Left colon (tissue), 2 donors: ENCODE measurements at regions not wholly inside any gene's neighbourhood (a gene's known extent, or its start where the extent isn't known, plus 50 kb on each side); places are given as distances from the start of the nearest gene placed in this dataset.
A peak's percentile ranks its signal among the peaks of the same experiment; 100 is the strongest.

Experiments
- ATAC-seq: fragments of 200-7000 bp; cut with Tn5 transposase; one replicate; pipeline ENCODE4 v1.9.1; 2020; ENCODE audit warnings: mild to moderate bottlenecking, moderate library complexity
- DNase-seq, 2 donors: peaks; one replicate each; pipeline ENCODE4 v3.0.0-alpha.2; 2020
- intact Hi-C, 2 donors: fragments of 100-400 bp; cut with DNase I in 1 of 2; cut with micrococcal nuclease in 1 of 2; formaldehyde crosslinking; loops; one replicate each; pipeline versions ENCODE4 v1.11.2 to v1.14.0; 2022; cut with DNase I, micrococcal nuclease
- donor health status: DM: no; HTN: no; CAD: no.
- donor health status: DM: yes; HTN: yes; CAD: no.

DNA sequence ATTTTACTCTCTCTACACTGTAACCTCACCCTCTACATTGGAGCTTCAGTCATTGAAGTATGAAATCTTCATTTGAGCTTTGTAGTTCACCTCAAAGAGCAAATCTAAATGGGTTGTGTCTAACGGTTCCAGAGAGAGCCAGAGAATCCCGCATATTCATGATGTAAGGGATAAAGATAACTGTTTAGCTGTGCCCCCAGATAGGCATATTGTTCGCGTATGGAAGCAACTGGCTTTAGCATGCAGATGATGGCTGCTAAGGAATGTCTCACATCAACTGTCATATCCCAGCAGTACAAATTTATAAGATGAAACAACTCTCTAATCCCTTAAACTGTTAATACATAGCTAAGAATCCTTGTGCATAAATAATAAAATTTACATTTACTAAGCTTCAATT lies 412.7 kb upstream of the ROBO2 start:
- intact Hi-C loops, result no loop called here
- DNase-seq, result no peak
- no peak for ATAC-seq

DNA sequence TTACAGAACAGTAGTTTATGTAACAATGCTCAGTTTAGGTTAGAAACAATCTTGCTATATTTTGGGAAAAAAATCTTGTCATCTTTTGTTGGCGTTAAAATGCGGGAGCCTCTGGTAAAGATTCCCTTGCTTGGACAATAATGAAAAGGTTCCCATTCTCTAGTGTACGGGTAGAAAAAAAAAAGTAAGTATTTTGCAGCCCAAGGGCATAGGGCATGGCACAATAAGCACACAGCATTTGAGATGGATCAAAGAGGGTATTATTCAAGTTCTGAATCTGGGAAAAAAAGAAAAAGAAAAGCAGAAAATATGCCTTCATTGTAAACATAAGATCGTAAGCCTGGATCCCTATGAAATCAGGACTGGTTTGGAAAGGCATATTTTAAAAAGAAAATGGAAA lies 408.6 kb upstream of the ROBO2 start:
- DNase-seq (no peak), ATAC-seq (no peak)
- intact Hi-C loops, result no loop called here

DNA sequence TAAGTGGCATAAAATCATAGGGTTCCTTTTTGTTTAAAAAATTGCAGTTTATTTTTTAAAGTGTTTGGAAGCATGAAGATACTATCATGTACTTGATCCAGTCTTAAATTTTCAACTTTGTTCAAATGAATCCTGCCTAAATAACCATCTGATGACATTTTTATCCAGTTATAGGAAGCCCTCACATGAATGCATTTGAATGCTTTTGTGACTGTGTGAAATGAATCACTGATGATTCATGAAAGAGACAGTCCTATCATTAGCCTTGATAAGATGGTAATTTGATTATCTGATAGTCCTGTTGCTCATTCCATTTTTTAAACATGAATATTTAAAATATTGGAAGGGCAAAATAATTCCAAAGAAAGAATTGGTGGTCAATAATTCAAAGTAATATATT lies 401.9 kb upstream of the ROBO2 start:
- ATAC-seq (no peak), DNase-seq (no peak)
- intact Hi-C loops, result no loop called here

DNA sequence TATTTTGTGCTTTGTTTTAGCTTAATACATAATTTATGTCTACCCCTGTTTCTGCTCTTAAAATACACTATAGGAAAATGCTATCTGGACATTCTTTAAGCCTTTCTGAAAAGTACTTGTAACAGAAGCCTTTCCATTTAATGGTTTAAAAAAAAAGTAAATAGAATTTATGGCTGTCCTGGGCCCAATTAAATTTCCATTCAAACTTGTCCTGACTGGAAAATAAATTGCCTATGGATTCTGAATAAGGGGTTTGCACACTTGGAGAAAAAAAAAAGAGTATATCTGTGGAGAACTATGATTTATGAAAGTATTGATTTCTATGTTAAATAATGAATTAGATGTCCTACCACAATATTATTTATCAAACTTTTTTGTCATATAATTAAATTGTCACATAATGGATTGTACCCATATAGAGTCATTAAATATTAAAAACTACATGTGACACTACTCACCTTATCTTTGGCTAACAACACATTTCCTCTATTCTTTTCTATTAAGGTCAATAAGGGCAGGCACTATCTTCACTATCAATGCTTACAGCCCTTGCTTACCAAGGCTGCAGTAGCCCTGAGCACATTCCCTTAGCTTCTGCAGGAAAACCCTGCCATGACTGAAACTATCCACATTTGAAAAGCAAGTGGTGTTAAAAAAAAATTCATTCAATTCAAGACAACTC lies 396.1 kb upstream of the ROBO2 start:
- DNase-seq, result no peak
- no peak for ATAC-seq
- intact Hi-C loops, result no loop called here

DNA sequence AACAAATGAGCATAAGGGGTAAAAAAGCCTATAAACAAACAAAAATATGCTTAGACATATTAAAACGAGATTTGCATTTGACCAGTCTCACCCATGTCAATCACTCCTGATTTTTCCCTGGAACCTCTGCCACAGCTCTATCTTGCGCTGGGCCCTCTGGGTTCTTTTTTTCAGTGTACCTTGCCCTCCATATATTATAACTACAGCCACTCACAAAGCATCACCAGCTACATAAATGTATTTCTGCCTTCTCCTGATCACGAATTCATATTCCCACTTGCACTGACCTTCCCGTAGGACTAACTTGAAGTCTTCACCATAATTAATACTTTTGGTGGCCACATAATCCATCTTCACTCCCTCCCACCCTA lies 395.6 kb upstream of the ROBO2 start:
- intact Hi-C loops, result no loop called here
- DNase-seq (no peak), ATAC-seq (no peak)

DNA sequence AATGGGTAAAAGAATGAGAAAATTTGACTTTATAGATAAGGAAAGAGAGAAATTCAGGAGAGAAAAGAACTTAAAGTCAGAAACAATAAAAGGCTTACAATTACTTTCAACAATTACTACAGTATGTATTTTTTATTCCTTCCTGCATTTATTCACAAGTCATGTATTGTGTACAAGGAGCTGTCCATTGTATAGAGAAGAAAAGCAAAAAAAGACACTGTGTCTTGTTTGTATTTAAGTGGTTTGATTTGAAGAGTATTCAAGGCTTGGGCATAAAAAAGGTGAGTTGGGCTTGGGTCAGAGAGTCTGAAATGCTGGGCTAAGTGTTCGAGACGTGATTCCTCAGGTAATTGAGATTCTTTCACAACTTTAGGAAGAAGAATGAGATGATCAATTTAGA lies 394.2 kb upstream of the ROBO2 start:
- ATAC-seq (no peak), DNase-seq (no peak)
- intact Hi-C loops, result no loop called here

DNA sequence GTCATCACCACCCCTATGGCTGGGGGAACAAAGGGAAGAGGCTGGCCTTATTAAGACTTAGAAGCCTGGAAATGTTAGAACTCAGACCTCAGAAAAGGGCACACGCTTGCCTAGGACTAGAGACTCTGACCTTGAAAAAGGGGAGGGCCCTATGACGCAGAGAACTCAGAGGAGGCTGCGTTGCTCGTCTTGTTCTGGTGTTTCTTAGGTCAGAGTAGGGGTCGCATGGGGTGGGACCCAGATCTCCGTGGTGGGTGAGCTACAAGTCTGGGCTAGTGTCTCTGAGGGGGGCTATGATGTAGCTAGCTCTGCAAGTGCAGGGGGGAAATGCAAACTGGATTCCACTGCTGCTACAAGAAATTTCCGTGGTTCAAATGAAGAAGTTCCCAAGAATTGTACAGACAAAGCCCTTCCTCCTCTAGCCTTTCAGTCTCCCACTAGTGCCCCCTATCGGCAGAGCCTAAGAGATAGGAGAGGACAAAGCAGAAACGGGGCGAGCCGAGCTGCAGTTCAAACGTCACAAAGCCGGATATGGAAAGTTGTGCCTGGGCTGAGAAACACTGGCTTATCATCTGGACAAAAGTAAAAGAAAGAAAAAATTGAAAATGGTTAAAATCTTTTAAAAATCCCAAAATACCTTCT lies 392.9 kb upstream of the ROBO2 start:
- no peak for ATAC-seq
- no peak for DNase-seq
- intact Hi-C loops, result no loop called here

DNA sequence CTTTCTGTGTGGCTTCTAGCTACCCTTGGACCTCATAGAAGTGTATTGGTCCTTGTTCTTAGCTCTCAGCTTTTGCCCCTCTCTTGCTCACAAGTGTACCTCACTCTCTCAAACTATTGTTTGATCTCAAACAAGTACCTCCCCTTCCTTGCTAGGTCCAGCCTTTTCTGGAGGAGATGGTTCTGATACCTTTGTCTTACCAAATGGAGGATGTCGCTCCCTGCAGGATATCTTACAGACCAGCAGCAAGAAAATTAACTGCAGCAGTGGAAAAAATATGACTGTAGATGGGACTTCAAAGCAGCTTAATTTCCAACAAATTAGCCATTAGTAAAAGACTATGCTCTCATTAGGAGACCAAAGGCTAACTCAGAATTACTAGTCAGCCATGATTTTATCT lies 388.1 kb upstream of the ROBO2 start:
- intact Hi-C loops, result no loop called here
- no peak for DNase-seq
- ATAC-seq, result no peak

DNA sequence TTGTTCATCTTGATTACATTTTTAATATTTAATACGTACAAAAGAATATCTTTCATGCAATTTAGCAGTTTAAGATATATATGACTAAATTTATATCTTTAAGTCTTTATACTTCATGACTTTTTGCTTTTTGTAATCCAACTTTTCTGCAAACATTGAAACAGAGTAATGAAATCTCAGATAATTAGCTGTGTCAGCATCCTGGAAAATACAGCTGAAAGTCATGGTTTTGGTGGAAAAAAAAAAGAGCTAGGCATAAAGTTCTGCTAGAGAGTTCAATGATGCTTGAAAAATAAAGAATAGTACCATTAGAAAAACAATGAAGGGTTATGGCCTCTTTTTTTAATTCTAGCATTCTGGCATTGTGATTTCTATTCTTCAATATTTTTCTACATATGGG lies 387.4 kb upstream of the ROBO2 start:
- intact Hi-C loops, result no loop called here
- no peak for DNase-seq
- ATAC-seq, result no peak

DNA sequence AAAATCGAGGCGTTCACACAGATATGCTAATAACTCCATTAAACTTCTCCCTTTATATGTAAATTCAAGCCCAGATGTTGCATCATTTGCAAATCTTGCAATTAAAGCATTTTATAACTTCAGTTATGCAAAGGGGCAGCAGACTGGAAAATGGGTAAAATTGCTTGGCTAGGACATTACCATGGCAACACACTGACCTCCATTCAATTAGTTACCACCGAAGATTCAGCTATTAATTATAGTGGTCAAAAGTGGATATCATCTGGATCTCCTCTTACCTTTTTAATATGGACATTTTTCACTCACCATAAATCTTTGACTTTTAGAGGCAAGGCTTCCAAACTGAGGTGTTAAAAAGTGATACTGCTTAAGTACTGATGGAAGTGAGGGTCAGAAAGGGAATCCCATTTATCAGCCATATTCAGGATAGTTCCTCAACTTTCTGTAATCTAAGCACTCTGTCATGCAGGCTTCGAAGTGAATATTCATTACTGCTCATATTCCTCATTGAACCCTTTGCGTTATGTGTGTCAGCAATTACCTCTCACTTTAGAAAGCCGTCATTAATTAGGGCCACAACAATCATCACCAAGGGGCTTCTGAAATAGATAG lies 386.2 kb upstream of the ROBO2 start:
- DNase-seq (no peak), ATAC-seq (no peak)
- intact Hi-C loops, result no loop called here

DNA sequence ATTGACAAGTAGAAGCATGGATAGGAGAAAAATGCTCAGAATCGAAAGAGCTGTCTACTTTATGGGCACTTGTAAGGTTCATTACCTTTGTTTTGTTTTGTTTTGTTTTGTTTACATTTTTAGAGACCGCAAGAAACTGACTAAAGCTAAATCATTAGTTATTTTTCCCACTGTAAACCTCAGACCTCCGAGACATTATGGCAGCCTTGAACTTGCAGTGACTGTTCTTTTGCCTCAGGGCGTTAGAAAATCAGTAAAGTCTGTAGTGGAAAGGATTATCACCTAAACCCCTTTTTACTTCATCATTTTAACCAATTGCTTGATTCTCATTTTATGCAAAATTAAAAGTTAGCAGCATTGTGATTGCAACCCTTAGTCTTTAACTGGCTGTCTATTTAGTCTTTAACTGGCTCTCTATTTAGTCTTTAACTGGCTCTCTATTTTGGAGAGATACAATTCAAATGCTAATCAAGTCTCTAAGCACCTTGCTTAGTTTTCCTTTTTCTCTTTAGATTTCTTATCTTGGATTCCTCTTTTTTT lies 383.3 kb upstream of the ROBO2 start:
- ATAC-seq (no peak), DNase-seq (no peak)
- intact Hi-C loops, result no loop called here

DNA sequence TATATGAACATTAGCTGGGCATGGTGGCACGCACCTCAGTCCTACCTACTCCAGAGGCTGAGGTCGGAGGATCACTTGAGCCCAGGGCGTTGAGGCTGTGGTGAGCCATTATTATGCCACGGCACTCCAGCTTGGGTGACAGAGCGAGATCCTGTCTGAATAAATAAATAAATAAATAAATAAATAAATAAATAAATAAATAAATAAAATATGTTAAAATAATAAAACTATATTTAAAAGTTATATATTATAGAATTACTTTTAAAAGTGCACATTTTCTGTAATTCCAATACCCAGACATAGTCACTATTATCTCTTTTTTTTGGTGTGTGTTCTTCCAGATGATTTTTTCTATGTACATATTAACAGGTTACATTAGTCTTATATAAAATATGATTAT lies 382.0 kb upstream of the ROBO2 start:
- ATAC-seq (no peak), DNase-seq (no peak)
- intact Hi-C loops, result no loop called here

DNA sequence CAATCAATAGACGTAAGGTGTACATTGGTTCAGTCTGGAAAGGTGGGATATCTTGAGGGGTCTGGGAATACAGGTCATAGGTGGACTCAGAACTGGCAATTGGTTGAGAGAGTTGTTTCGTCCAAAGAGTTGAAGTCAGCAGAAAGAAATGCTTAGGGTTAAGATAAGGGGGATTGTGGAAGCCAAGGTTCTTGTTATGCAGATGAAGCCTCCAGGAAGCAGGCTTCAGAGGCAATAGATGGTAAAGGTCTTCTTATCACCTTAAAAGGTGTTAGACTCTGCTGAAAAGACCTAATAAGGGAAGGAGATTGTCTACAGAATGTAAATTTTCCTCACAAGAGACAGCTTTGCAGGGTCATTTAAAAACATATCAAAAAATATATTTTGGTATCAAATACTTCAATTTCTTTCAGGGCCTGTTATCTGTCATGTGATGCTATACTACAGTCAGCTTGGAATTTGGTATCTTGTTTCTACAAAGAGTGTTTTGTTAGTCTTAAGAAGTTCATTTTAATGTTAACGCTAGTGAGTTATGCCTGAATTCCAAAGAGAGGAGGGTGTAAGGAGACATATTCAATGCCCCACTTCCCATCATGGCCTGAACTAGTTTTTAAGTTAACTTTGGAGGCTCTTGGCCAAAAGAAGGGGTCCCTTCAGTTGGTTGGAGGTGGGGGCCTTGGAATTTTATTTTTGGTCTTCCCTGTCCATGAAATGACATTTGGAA lies 378.2 kb upstream of the ROBO2 start:
- DNase-seq, result no peak
- ATAC-seq, result no peak
- intact Hi-C loops, result no loop called here

DNA sequence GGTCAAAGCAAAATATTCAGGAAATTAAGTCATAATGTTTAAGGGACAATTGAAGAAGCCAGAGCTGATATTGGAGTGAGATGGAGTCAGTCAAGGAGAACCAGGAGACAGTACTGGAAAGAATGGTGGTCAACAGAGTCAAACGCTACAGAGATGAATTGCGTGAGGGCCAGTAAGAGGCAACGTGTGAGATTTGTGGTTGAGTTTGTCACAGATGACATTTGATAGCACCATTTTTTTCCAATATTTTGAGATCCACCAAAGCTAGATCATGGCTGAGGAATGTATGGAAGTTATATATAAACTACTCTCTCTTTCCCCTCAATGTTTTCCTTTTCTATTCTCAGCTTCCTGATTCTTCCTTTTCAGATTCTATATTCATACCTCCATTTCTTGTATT lies 375.1 kb upstream of the ROBO2 start:
- DNase-seq (no peak), ATAC-seq (no peak)
- intact Hi-C loops, result no loop called here

DNA sequence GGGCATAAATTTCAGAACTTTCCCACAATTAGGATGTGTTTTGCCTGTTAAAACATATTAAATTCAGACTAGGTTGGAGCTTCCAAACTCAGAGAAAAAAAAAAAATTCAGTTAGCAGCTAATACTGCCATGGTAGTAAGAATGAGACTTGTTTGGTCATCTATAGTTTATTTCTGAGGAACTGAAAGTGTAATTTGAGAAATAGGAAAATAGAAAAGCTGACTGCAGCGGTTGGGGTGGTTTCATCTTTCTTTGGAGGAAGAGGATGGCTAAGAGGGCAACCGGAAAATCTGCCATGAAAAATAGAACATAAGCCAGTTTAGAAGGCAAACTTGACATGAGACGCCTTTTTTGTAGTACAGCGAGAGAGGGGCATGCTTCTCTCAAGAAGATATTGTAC lies 371.2 kb upstream of the ROBO2 start:
- DNase-seq, result no peak
- no peak for ATAC-seq
- intact Hi-C loops, result no loop called here

DNA sequence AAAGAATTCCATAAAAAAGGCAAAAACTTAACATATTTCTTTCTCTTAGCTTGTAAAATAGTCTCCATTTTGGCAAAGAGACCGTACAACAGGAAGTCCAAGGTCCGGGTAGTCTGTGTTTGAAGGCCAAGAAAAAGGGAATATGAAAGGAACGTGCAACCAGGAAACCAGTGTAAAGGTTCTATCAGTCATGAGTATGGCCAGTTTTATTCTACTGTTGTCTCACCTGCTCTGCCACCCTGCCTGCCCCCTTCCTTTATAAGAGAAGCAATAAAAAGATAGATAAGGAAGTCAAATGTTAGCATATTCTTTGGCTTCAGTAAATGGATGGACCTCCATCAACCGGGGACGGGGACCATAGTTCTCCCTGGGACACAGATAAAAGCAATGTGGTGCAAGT lies 370.6 kb upstream of the ROBO2 start:
- DNase-seq (peak; percentile 16 to 33), ATAC-seq (peak; percentile 99)
- intact Hi-C loops, result no loop called here

DNA sequence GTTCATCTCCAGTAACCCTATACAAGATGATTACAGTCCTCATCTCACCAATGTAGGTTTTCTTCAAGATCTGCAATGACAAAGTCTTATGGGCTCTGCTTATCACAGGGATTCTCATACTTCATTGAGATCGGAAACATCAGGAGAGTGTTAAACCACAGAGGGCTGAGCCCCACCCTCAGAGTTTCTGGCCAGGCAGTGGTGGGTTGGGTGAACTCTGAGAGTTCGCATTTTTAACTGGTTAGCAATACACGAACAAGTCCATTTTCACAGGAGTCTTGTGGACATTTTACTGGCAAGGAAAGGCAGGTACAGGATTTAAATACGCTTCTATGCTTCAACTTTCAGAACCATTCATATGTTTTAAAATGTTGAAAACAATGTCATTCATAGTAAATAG lies 366.7 kb upstream of the ROBO2 start:
- DNase-seq, result no peak
- intact Hi-C loops, result no loop called here
- ATAC-seq, result no peak

DNA sequence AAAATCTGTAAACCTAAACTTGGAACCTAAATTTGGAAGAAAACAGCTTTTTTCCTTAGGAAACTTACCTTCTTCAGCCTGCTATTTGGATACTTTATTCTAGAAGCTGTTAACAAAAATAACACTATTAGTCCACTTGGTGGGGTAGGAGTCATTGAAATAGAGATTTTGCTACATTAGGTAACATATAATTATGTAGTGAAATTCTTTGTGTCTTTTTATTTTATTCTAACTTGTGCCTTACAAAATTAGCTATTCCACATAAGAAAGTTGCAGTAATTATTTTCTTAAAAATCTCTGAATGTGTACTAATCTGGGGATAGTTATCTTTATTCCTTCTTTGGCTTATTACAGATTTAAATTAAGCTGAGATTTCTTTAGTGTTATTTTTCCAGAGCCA lies 360.4 kb upstream of the ROBO2 start:
- ATAC-seq (no peak), DNase-seq (no peak)
- intact Hi-C loops, result no loop called here

DNA sequence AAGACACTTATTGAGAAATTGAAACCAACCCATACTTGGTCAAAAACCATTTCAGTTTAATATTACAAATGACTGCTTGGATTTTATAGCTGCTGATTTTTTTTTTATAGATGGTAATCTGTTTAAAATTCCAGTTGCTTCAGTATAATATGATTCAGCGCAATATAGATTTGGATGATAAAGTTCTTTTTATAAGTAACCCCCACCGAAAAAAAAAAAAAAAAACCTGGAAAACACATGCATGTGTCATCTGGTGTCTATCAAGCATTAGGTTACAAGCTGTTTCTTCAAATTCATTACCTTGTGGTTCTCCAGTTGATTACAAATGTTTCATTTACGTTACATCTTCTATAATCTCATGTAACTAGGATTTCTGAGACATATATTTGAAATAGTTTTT lies 356.6 kb upstream of the ROBO2 start:
- ATAC-seq (no peak), DNase-seq (no peak)
- intact Hi-C loops, result no loop called here

DNA sequence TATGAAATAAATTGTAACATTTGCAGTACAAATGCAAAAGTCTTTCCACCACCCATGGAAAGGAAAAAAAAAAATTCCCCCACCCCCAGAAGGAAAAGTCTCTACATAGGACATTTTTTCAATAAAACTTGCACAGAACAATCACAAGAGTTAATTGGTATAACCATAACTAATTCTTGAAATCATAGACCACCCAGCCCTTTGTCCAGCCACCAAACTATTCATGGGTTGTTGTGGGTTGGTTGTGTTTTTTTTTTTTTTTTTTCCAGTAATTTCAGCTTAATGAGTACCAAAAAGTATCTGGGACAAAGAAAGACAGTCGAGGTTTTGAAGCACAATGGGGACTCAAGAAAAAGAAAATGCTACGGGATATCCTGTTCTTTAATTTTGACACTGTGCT lies 355.0 kb upstream of the ROBO2 start:
- ATAC-seq, result no peak
- no peak for DNase-seq
- intact Hi-C loops, result no loop called here
